Caco-2 (cell line): ENCODE measurements at regions not wholly inside any gene's neighbourhood (a gene's known extent, or its start where the extent isn't known, plus 50 kb on each side); places are given as distances from the start of the nearest gene placed in this dataset.

Experiments used
- BruUV-seq: library from RNA; stranded (reverse); fragments of 400-500 nt; replicated peaks from 2 replicates; lab custom pipeline; 2021; lab: Mats Ljungman, UMichigan
- CTCF ChIA-PET: fragments of 300-600 bp; sonication (Branson Sonifier 250); formaldehyde crosslinking; loops from one replicate; lab custom pipeline; 2022; ENCODE audit warnings: antibody characterized with exemption; lab: Charles Lee
- POLR2A ChIA-PET: fragments of 300-600 bp; sonication (Branson Sonifier 250); formaldehyde crosslinking; loops from one replicate; lab custom pipeline; 2022; ENCODE audit warnings: antibody characterized with exemption; lab: Charles Lee
- DNase-seq, 2 experiments: peaks; one replicate each; pipeline versions ENCODE4 v3.0.0 to v3.0.0-alpha.2; 2020 to 2022
- H3K27me3 ChIP-seq: replicated peaks from 2 replicates; pipeline ENCODE4 v1.6.0; 2011; ENCODE audit warnings: low read length; ENCODE audit not compliant: control insufficient read depth, insufficient read depth
- H3K36me3 ChIP-seq: 2 replicates; pipeline ENCODE4 v1.5.1; 2011; ENCODE audit warnings: low read length; ENCODE audit not compliant: control insufficient read depth, insufficient read depth
- H3K4me1 ChIP-seq: fragments of 250-450 bp; sonication (Bioruptor Pico); 2 replicates; pipeline ENCODE4 v1.5.1; 2020; ENCODE audit warnings: mild to moderate bottlenecking
- H3K4me3 ChIP-seq: 2 replicates; pipeline ENCODE4 v1.5.1; 2011; ENCODE audit warnings: low read depth, mild to moderate bottlenecking, control low read depth, low read length
- H3K9me3 ChIP-seq: fragments of 250-450 bp; sonication (Bioruptor Pico); 2 replicates; pipeline ENCODE4 v1.5.1; 2020; ENCODE audit warnings: mild to moderate bottlenecking, moderate library complexity
- H3K27ac Mint-ChIP-seq: one replicate; pipeline ENCODE4 v1.8.0; 2022; ENCODE audit warnings: mixed read lengths; ENCODE audit not compliant: unreplicated experiment
- H3K27me3 Mint-ChIP-seq: one replicate; pipeline ENCODE4 v1.8.0; 2022; ENCODE audit warnings: mixed read lengths; ENCODE audit not compliant: insufficient read depth, unreplicated experiment
- H3K36me3 Mint-ChIP-seq: one replicate; pipeline ENCODE4 v1.8.0; 2022; ENCODE audit warnings: mild to moderate bottlenecking, mixed read lengths; ENCODE audit not compliant: insufficient read depth, unreplicated experiment
- H3K4me1 Mint-ChIP-seq: one replicate; pipeline ENCODE4 v1.8.0; 2022; ENCODE audit warnings: low read depth, mixed read lengths; ENCODE audit not compliant: unreplicated experiment
- H3K4me3 Mint-ChIP-seq: one replicate; pipeline ENCODE4 v1.8.0; 2022; ENCODE audit warnings: mild to moderate bottlenecking, moderate library complexity, mixed read lengths; ENCODE audit not compliant: unreplicated experiment
- H3K9me3 Mint-ChIP-seq: one replicate; pipeline ENCODE4 v1.8.0; 2022; ENCODE audit warnings: mixed read lengths; ENCODE audit not compliant: unreplicated experiment
- CTCF ChIP-seq, 2 experiments: fragments of 200-600 bp in 1 of 2; IDR thresholded peaks; 1 replicate in 1 of 2; 2 replicates in 1 of 2; pipeline versions ENCODE4 v1.5.1 to v1.8.0; 2011 to 2022; ENCODE audit warnings: antibody characterized with exemption in 1 of 2, control low read depth in 1 of 2, inconsistent platforms in 1 of 2, low read depth in 1 of 2, low read length in 1 of 2, mild to moderate bottlenecking in 1 of 2, moderate library complexity in 1 of 2; ENCODE audit not compliant: insufficient read depth in 1 of 2, severe bottlenecking in 1 of 2, unreplicated experiment in 1 of 2
- intact Hi-C: fragments of 100-400 bp; cut with micrococcal nuclease; formaldehyde crosslinking; loops from one replicate; pipeline ENCODE4 v1.10.0; 2022; ENCODE audit not compliant: unreplicated experiment

GRCh38 chr12:97642911-97643310 is 180.3 kb downstream of the RMST start:
- no TSS peak for BruUV-seq
- TF ChIP-seq CTCF (IDR thresholded peaks at IDR 0.05; ENCODE audit: insufficient read depth in 1 of 2, low read depth in 1 of 2, low read length in 1 of 2, severe bottlenecking in 1 of 2, unreplicated experiment in 1 of 2): no peak
- no peak overlapping the region for H3K27ac Mint-ChIP-seq

GRCh38 chr12:97643924-97644323 is 181.3 kb downstream of the RMST start:
- H3K36me3 ChIP-seq: no peaks in the 10 kb centered on the region
- Mint-ChIP-seq H3K27ac (no peak overlapping the region), H3K27me3 (no peaks in the 10 kb centered on the region), H3K9me3 (peaks cover 10% of the 10 kb centered on the region), H3K4me1 (no peaks in the 10 kb centered on the region), H3K36me3 (no peaks in the 10 kb centered on the region), H3K4me3 (no peak overlapping the region)
- no peaks in the 10 kb centered on the region; the same call in 1 of the 2 replicates for H3K9me3 ChIP-seq
- ChIA-PET POLR2A (no interaction called here), CTCF (no interaction called here)
- no peak for DNase-seq
- intact Hi-C loops: no loop called here
- peaks cover 13% of the 10 kb centered on the region for H3K4me1 ChIP-seq
- no peaks in the 10 kb centered on the region for H3K27me3 ChIP-seq
- no TSS peak for BruUV-seq
- H3K4me3 ChIP-seq: no peak overlapping the region
- TF ChIP-seq CTCF (IDR thresholded peaks at IDR 0.05; ENCODE audit: insufficient read depth in 1 of 2, low read depth in 1 of 2, low read length in 1 of 2, severe bottlenecking in 1 of 2, unreplicated experiment in 1 of 2): no peak

More at GRCh38 chr12:97642911-97643310, 180.3 kb downstream of the RMST start:
- Mint-ChIP-seq H3K27me3 (no peaks in the 10 kb centered on the region), H3K9me3 (peaks cover 10% of the 10 kb centered on the region), H3K36me3 (no peaks in the 10 kb centered on the region), H3K4me1 (no peaks in the 10 kb centered on the region), H3K4me3 (no peak overlapping the region)
- Histone ChIP-seq H3K27me3 (no peaks in the 10 kb centered on the region), H3K36me3 (no peaks in the 10 kb centered on the region), H3K4me1 (peaks cover 13% of the 10 kb centered on the region), H3K4me3 (no peak overlapping the region), H3K9me3 (no peaks in the 10 kb centered on the region; the same call in 1 of the 2 replicates)
- ChIA-PET CTCF (no interaction called here), POLR2A (no interaction called here)
- no peak for DNase-seq
- intact Hi-C loops: no loop called here

- no peak for TF ChIP-seq CTCF (IDR thresholded peaks at IDR 0.05; ENCODE audit: insufficient read depth in 1 of 2, low read depth in 1 of 2, low read length in 1 of 2, severe bottlenecking in 1 of 2, unreplicated experiment in 1 of 2)
- ChIA-PET POLR2A (no interaction called here), CTCF (no interaction called here)
- no peaks in the 10 kb centered on the region for H3K36me3 Mint-ChIP-seq
- Histone ChIP-seq H3K4me3 (no peak overlapping the region), H3K27me3 (no peaks in the 10 kb centered on the region), H3K9me3 (no peaks in the 10 kb centered on the region), H3K36me3 (no peaks in the 10 kb centered on the region), H3K4me1 (no peaks in the 10 kb centered on the region)
- peaks cover 10% of the 10 kb centered on the region for H3K9me3 Mint-ChIP-seq
- H3K4me1 Mint-ChIP-seq: no peaks in the 10 kb centered on the region
- H3K27me3 Mint-ChIP-seq: no peaks in the 10 kb centered on the region
- BruUV-seq: no TSS peak
- H3K4me3 Mint-ChIP-seq: no peak overlapping the region
- DNase-seq: no peak
- no peak overlapping the region for H3K27ac Mint-ChIP-seq
- intact Hi-C loops: no loop called here
These were observed 183.1 kb downstream of the RMST start for GRCh38 chr12:97645726-97646125.
